GM21423 (cell line): ENCODE measurements at regions not wholly inside any gene's neighbourhood (a gene's known extent, or its start where the extent isn't known, plus 50 kb on each side); places are given as distances from the start of the nearest gene placed in this dataset.

Experiments
- ATAC-seq: cut with Tn5 transposase; IDR thresholded peaks from one replicate; pipeline ENCODE4 v1.9.1; 2021; ENCODE audit warnings: mild to moderate bottlenecking, moderate library complexity; ENCODE audit not compliant: unreplicated experiment

- no peak for ATAC-seq
These were observed 229.1 kb downstream of the KCNC2 start for GRCh38 chr12:74980510-74980909.

DNA sequence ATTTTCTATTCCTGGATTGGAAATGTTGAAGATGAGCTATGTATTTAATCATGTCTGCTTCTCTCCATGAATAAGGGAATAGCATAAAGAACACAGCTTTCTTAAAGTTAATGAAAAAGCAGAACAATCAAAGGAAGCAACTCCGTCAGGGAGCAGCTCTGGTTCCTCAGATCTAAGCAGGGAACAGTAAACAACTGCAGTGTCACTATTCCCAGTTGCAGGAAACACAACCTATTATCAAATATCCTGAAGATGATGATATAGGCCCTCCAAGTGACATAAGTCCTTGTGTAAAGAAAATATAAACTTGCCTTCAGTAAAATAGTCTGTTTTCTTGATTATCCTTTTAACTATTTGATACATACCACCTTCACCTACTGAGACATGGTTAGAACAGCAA is 228.1 kb downstream of the KCNC2 start:
- ATAC-seq, result no peak

DNA sequence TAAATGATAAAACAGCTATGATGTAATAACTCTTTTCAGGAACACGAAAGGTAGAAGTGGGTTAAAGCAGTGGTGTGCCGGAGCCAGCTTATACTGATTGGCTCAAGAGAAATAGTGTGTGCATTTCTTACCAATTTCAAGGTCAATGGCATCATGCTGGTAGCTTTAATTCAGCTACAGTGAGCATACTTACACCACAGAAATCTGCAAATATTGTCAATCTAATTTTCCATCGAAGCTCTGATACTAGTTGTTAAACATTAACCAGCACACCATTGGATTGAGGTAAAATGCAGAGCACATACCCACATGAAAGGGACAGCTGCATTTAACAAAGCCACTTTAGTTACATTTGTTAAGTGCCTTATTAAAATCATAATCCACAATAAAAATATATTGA is 225.7 kb downstream of the KCNC2 start:
- ATAC-seq, result no peak

DNA sequence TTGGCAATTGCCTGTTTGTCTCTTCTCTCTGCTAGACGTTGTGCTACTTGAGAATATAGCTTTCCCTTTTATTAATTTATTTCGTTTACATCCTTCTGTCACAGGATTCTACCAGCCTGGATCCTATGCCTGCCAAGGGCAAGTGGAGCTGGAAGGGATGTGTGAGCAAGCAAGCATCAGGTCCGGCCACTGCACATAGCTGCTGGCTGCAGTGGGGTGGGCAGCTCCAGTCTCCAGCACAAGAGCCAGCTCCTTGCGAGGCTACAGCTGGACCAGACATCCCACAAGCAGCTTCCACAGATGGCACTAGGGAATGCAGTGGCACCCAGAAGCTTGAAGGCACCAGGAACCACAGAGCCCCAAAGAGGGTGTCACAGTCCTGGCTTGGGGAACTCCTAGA is 225.0 kb downstream of the KCNC2 start:
- ATAC-seq, result no peak

DNA sequence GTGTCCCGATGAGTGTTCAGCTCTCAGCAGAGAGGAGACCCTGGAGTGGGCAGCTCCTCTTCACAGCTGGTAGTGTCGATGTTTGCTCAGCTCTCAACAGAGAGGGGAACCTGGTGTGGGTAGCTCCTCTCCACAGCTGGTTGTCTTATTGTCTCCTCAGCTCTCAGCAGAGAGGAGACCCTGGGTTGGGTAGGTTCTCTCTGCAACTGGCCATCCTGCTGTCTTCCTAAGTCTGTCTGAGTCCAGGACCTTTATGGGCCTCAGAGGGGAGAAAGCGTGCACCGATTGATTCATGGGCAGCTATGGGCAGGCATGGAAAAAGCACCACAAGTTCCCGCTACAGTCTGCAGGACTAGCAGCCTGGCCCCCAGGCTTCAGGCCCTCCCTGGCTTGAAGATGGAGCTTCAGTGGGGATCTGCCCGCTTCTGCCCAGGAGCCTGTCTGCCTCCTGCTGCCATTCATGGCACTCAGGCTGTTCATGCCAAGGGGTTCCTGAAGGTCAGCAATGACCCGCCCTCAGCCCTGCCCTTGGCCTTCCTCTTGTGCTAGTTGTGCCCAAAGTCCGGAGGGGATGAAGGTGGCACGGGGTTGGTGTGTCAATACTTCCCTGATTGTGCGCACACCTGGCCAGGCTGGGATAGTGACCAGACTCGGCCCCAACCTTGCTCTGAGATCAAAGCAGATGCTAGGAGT is 224.2 kb downstream of the KCNC2 start:
- no peak for ATAC-seq

- no peak for ATAC-seq
These were observed 223.7 kb downstream of the KCNC2 start for GRCh38 chr12:74985986-74986319.

DNA sequence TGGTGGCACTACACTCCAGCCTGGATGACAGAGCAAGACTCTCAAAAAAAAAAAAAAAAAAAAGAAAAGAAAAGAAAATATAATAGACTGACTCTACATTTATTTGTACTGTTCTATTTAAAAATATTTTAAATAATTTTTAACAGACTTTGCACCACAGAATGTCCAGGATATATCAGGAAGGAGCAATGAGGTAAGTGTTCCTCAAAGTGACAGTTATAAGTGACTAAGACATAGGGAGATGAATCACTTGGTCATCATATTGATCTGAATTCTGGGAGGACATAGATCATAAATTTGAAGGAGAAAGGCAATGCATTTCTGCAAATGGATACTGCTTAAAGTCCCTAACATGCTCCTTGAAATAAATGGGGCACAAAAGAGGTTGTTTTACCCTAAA is 221.5 kb downstream of the KCNC2 start:
- no peak for ATAC-seq
